ENCODE measurements at regions not wholly inside any gene's neighbourhood (a gene's known extent, or its start where the extent isn't known, plus 50 kb on each side); places are given as distances from the start of the nearest gene placed in this dataset.
"Not testable (repeated sequence)": the region's sequence is repeated elsewhere in the genome, so short reads cannot be mapped to it uniquely, and the experiment has no call there.

GRCh38 chr1:234896477-234897389 lies 231.9 kb downstream of the TOMM20 start:
- no peak for DNase-seq

- peak; percentile 77 for DNase-seq
Measured at GRCh38 chr1:234893725-234894630, 234.7 kb downstream of the TOMM20 start.

GRCh38 chr1:234893359-234893724 lies 235.3 kb downstream of the TOMM20 start:
- peak; percentile 20 for DNase-seq

GRCh38 chr1:234892642-234893041 lies 236.0 kb downstream of the TOMM20 start:
- no peak for DNase-seq

- DNase-seq = no peak
Measured at GRCh38 chr1:234891427-234891826, 237.2 kb downstream of the TOMM20 start.

- DNase-seq = no peak
Measured at GRCh38 chr1:234889643-234890042, 239.0 kb downstream of the TOMM20 start.

GRCh38 chr1:234888247-234888646 lies 240.4 kb downstream of the TOMM20 start:
- DNase-seq = not testable (repeated sequence)

- no peak for DNase-seq
Measured at GRCh38 chr1:234887016-234887900, 241.4 kb downstream of the TOMM20 start.

- DNase-seq = no peak
Measured at GRCh38 chr1:234886081-234886984, 242.3 kb downstream of the TOMM20 start.

- no peak for DNase-seq
Measured at GRCh38 chr1:234885601-234886000, 243.0 kb downstream of the TOMM20 start.

GRCh38 chr1:234884701-234885100 lies 243.9 kb downstream of the TOMM20 start:
- DNase-seq = no peak

- DNase-seq = no peak
Measured at GRCh38 chr1:234884006-234884405, 244.6 kb downstream of the TOMM20 start.

GRCh38 chr1:234882898-234883297 lies 245.7 kb downstream of the TOMM20 start:
- no peak for DNase-seq

GRCh38 chr1:234881893-234882771 lies 246.5 kb downstream of the TOMM20 start:
- DNase-seq = no peak

- DNase-seq = no peak
Measured at GRCh38 chr1:234879147-234880080, 249.2 kb downstream of the TOMM20 start.

- DNase-seq = no peak
Measured at GRCh38 chr1:234878288-234878687, 250.3 kb downstream of the TOMM20 start.

GRCh38 chr1:234877761-234878160 lies 250.9 kb downstream of the TOMM20 start:
- peak; percentile 17 for DNase-seq

GRCh38 chr1:234875953-234876855 lies 252.4 kb downstream of the TOMM20 start:
- peak; percentile 8 for DNase-seq
